ENCODE measurements at regions not wholly inside any gene's neighbourhood (a gene's known extent, or its start where the extent isn't known, plus 50 kb on each side); places are given as distances from the start of the nearest gene placed in this dataset.
"Not testable (repeated sequence)": the region's sequence is repeated elsewhere in the genome, so short reads cannot be mapped to it uniquely, and the experiment has no call there.

DNA sequence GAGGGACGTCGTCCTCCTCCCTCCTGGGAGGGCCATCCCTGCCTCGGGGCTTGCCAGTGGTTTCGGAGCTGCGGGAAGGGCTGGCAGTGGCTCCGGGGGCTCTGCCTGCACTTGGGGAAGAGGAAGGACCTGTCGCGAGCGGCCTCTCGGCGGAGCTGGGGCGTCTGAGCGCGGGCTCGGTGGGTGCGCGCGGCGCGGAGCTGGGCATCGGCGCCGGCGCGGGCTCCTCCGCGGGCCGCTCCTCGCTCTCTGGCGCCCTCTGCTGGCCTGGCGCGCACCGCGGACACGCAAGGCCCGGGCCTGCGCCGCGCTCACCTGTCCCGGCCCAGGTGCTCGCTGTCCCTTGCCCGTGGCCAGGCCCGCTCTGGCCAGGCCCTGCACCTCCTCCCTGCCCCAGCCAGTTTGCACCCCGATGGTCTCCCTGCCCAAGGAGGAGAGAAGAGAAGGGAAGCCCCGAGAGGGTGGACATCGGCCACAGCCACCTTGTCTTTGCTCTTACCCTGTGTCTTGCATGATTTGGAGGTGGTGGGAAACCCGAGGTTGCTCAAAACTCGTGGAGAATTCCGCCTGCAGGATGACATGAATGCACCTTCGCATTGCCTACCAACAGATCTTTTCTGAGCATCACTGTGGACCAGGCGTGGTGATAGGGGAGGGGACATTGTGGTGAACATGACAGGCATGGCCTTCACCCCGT, 119.2 kb downstream of the OTOP1 start:
- peak in 3 of 4 donors; percentile 11 to 38 (median 19) for DNase-seq (ENCODE audit: low read depth in 4 of 4, low spot score in 2 of 4)

DNA sequence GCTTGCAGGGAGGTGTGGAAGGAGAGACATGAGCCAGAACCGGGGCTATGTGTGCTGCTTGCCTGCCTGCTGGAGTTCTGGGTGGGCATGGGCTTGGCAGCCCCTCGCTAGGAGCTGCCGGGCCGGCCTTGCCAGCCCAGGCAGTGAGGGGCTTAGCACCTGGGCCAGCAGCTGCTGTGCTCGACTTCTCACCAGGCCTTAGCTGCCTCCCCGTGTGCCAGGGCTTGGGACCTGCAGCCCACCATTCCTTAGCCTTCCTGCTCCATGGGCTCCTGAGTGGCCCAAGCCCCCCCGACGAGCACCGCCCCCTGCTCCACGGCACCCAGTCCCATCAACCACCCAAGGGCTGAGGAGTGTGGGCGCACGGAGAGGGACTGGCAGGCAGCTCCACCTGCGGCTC, 111.3 kb downstream of the OTOP1 start:
- DNase-seq (ENCODE audit: low read depth in 4 of 4, low spot score in 2 of 4) = not testable (repeated sequence)

DNA sequence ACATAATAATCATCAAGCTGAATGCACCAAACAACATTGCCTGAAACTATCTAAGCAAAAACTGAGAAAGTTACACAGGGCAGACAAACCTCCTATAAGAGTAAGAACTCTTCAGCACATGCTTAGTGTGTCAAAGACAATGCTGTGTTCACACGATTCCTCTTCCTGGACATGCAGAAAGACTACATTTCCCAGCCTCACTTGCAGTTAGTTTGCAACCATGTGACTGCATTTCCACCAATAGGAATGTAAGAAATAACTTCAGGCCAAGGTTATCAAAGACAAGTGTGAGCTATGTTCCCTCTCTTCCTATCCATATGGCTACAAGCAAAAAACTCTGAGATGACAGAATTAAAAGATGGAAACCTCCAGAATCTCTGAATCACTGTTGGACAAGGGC, 109.8 kb downstream of the OTOP1 start:
- DNase-seq (ENCODE audit: low read depth in 4 of 4, low spot score in 2 of 4) = not testable (repeated sequence)

DNA sequence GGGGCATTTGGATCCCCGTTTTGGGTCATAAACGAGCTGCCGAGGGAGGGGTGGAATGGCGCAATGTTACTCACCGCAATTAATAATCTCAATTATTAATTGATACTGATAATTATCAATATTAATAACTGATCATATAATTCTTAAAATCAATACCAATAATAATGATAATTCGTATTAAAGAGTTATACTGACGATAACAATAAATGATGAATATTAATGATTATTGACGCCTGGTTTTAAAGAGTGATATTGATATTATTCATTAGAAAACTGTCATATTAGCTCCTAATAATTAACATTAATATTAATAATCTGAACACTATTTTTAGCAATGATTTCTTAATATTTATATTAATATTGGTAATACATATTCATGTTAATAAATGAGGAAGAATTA, 92.4 kb downstream of the OTOP1 start:
- not testable (repeated sequence) for DNase-seq (ENCODE audit: low read depth in 4 of 4, low spot score in 2 of 4)

DNA sequence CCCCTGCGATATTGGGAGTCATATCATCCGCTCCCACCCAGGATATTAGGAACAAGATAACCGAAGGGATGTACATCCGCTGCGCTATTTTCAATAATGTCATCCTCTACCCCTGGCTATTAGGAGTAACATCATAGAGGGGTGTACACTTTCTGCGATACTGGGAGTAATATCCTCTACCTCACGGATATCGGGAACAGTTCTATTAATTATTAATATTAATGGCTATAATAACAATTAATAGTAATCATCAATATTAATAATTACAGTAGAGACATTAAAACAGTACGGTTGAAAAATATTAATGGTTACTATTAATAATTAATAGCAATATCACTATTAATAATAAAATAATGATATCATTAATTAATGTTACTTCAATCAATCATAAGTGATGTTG, 90.1 kb downstream of the OTOP1 start:
- not testable (repeated sequence) for DNase-seq (ENCODE audit: low read depth in 4 of 4, low spot score in 2 of 4)
